22Rv1 (cell line): ENCODE measurements at regions not wholly inside any gene's neighbourhood (a gene's known extent, or its start where the extent isn't known, plus 50 kb on each side); places are given as distances from the start of the nearest gene placed in this dataset.

Source experiments
- H3K27ac ChIP-seq: fragments of 450-650 bp; 2 replicates; pipeline ENCODE4 v1.5.1; 2017
- ZFX ChIP-seq: fragments of 450-650 bp; IDR thresholded peaks from 2 replicates; pipeline ENCODE4 v1.6.1; 2017; ENCODE audit warnings: antibody characterized with exemption, borderline replicate concordance
- TF ChIP-seq, protein P1 (sequence below): fragments of 450-650 bp; IDR thresholded peaks from 2 replicates; pipeline ENCODE4 v1.5.1; 2017; ENCODE audit warnings: mild to moderate bottlenecking

DNA sequence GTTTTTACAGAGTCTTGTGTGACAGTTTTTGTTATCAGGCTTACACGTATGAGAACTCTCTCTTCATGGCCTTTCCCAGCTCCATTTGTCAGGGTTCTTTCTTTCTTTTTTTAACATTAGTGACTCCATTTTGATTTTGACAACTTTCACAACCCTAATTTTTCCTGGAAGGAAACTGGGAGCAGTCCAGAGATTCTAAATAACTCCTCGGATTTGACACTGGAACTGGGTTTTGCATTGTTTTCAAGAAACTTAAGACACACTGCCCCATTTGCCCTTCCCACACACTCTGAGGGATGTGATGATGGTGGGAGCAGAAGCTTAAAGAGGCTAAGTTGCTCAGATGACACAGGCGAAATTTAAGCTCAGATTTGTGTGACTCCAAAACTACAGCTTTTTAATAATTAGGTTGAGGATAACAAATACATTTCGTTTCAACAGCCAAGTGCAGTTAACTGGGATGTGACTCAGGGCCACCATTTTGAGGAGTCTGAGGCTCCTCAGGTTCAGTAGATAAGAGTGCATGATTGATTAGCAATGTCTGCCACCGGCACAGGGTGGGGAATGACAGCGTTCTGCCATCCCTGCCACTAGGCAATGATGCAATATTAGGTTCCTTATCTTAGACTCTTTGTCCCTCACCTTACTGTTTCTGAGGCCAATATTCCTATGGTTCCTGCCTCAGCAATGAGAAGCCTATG is 95.1 kb upstream of the ATP1A1 start:
- TF ChIP-seq ZFX = no peak
- TF ChIP-seq, protein P1, sequence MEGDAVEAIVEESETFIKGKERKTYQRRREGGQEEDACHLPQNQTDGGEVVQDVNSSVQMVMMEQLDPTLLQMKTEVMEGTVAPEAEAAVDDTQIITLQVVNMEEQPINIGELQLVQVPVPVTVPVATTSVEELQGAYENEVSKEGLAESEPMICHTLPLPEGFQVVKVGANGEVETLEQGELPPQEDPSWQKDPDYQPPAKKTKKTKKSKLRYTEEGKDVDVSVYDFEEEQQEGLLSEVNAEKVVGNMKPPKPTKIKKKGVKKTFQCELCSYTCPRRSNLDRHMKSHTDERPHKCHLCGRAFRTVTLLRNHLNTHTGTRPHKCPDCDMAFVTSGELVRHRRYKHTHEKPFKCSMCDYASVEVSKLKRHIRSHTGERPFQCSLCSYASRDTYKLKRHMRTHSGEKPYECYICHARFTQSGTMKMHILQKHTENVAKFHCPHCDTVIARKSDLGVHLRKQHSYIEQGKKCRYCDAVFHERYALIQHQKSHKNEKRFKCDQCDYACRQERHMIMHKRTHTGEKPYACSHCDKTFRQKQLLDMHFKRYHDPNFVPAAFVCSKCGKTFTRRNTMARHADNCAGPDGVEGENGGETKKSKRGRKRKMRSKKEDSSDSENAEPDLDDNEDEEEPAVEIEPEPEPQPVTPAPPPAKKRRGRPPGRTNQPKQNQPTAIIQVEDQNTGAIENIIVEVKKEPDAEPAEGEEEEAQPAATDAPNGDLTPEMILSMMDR = no peak
- H3K27ac ChIP-seq = no peak overlapping the region

DNA sequence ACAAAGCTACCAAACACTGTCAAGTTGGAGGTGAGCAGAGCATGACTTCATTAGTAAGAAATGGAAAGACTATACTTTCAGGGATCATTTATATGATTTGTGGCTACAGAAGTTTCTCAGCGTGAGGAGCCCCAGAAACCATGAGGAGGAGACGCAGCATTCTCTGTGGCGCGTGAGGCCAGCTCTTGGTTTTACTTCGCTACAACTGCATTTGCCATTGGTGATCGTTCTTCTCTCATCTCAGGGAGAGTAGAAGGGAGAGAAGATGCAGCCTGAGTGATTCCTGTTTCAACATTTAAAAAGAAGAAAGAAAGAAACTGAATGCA is 94.5 kb upstream of the ATP1A1 start:
- no peak overlapping the region for H3K27ac ChIP-seq
- TF ChIP-seq, protein P1 = no peak
- TF ChIP-seq ZFX = no peak

DNA sequence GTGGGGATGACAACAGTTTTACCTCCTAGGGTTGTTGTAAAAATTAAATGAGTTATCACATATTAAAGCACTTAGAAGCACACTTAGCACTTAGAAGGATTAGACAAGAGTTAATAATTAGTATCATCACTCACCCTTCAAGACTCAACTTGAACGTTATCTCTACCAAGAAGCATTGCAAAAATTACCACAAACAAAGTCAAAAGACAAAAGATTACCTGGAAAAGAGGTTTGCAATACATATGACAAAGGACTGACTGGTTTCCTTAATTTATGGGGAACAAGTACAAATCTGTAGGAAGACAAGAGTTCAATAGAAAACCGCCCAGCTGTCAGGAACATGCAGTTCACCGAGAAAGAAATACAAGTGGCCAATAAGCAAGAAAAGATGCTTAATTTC is 93.3 kb upstream of the ATP1A1 start:
- no peak overlapping the region for H3K27ac ChIP-seq
- no peak for TF ChIP-seq ZFX
- TF ChIP-seq, protein P1 = no peak

DNA sequence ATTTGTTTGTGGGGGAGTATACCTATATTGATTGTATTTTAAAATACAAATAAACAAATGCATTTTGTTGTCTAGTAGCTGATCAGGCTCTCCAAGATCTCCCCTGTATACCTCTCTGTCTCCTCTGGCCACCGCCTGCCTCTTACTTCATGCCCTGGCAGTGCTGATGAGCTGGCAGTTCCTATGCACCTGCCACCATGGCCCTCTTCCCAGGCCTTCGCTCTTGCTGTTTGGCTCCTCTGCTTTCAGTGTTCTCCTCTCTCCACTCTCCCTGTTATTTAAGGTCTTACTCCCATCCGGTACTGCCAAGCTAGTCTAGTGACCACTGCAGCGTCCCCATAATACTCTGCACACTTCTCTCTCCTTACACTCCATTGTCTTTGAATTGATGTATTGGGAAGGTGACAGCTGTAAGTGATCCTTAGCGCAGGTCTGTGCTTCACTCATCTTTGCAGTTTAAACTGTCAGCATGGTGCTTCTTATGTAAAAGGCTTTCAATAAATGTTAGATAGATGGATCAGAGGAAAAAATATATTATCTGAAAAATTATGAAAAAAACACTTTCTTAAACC is 88.1 kb upstream of the ATP1A1 start:
- H3K27ac ChIP-seq = no peak overlapping the region
- TF ChIP-seq, protein P1 = no peak

DNA sequence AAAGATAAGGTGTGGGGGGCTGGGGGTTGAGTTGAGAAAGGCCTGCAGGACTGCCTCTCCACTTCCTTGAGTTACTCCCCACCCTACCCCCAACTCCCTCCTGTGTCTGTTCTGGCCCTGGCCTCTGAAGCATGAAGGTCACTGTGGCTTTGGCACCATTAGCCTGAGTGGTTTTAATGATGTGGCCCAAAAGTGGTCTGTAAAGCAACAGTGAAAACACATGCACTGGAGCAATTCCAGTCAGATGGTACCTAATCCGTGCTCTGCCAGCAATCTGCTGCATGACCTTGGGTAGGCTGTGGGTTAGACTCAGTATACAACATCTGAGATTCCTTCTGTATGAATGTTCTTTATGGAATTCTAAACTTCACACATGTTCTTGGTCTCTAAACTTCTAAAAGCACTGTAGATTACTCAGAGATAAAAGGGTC is 86.5 kb upstream of the ATP1A1 start:
- no peak for TF ChIP-seq ZFX
- TF ChIP-seq, protein P1 = no peak
- no peak overlapping the region for H3K27ac ChIP-seq

DNA sequence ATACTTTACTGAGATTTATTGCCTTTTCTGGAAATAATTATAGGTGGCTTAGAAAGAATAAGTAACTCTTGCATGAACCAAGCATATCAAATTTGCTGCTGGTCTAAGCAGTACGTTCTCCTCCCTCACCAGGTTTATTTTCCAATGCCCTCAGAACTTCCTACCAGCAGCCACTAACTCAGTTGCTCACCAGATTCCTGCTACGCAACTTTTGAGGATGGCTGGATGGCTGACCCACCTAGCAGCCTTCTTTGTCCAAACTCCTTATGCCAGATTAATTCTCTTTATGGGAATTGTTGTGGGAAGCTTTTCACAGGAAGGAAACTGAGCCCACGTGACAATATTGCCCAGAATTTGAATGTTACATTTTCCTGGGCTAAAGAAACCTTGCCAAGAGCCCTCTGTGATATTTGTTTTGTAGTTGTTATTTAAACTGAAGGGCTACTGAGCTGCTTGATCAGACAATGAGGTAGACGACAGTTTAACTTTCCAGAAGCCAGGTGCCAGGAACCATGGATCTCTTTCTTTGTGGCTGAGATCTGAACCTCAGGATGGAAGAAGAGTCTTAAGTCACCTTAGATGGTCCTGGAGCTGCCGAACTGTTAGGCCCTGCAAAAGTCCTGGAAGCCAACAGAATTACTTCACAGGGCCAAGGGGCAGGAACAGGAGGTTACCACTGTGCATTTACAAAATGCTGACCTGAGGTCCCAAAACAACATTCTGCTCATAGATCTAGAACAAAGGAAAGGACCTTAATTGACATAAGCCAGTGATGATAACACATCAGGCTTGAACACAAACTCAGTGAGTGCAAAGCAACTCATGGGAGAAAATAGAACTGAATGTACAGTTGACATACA is 85.5 kb upstream of the ATP1A1 start:
- H3K27ac ChIP-seq = no peak overlapping the region
- TF ChIP-seq, protein P1 = no peak

DNA sequence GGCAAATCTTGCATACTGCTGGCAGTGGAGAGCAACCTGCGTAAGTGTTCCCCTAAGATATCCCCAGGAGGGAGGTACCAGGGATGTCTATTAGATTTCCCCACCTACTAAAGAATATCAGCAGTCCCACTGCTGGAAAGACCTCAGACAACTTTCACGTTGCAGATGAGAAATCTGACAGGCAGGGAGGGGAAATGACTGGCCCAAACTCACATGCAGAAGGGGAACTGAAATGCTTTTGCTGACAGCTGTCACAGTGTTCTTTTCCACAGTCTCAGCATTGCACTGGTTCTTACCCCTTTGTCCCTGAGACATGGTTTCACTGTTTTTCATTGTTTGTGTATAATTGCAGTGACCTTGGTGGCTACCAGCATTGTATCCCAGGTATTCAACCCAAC is 84.8 kb upstream of the ATP1A1 start:
- TF ChIP-seq, protein P1 = no peak
- no peak for TF ChIP-seq ZFX
- no peak overlapping the region for H3K27ac ChIP-seq
